ENCODE measurements at regions not wholly inside any gene's neighbourhood (a gene's known extent, or its start where the extent isn't known, plus 50 kb on each side); places are given as distances from the start of the nearest gene placed in this dataset.

GRCh38 chr1:172944931-172945330 is 105.8 kb downstream of the TNFSF18 start:
- no peak overlapping the region for H4K8ac ChIP-seq (ENCODE audit: extremely low read depth, insufficient read depth, low read length)
- H3K4me3 ChIP-seq (ENCODE audit: extremely low read depth in 1 of 4, insufficient read depth in 2 of 4, low read depth in 3 of 4, low read length in 4 of 4): no peak overlapping the region
- H3K14ac ChIP-seq (ENCODE audit: insufficient read length): no peak overlapping the region
- H3K23me2 ChIP-seq (ENCODE audit: low read depth, low read length): no peaks in the 10 kb centered on the region; the same call in 1 of the 2 replicates
- H3K79me2 ChIP-seq (ENCODE audit: control insufficient read depth in 1 of 2, insufficient read depth in 2 of 2, low read length in 2 of 2): no peaks in the 10 kb centered on the region
- H2BK5ac ChIP-seq (ENCODE audit: low read depth, low read length): no peak overlapping the region
- H2BK12ac ChIP-seq (ENCODE audit: low read depth, low read length): no peak overlapping the region
- H3K4me1 ChIP-seq (replicated peaks in 1 of 4; ENCODE audit: control insufficient read depth in 3 of 4, insufficient read depth in 4 of 4, low read length in 3 of 4): no peaks in the 10 kb centered on the region
- no peaks in the 10 kb centered on the region for H3K27me3 ChIP-seq (replicated peaks in 1 of 4; ENCODE audit: control insufficient read depth in 3 of 4, extremely low read depth in 1 of 4, insufficient read depth in 3 of 4, low read length in 3 of 4)
- CTCF ChIA-PET (ENCODE audit: partially characterized antibody): no interaction called here
- no peak overlapping the region for H3K23ac ChIP-seq (ENCODE audit: insufficient read length)
- no peak overlapping the region for H3K18ac ChIP-seq (ENCODE audit: extremely low read depth, low read length)
- TF ChIP-seq TEAD4 (IDR thresholded peaks at IDR 0.05; ENCODE audit: low read depth, low read length) (no peak), ATF3 (IDR thresholded peaks at IDR 0.05; ENCODE audit: insufficient read depth, low read depth, low read length) (no peak), ZNF274 (IDR thresholded peaks at IDR 0.05; ENCODE audit: borderline replicate concordance, extremely low read depth, low read length) (no peak), JUN (IDR thresholded peaks at IDR 0.05; ENCODE audit: low read depth, low read length) (no peak), NANOG (IDR thresholded peaks at IDR 0.05; ENCODE audit: insufficient read depth, low read depth, low read length, poor library complexity, severe bottlenecking) (no peak), CREB1 (IDR thresholded peaks at IDR 0.05) (no peak), FOSL1 (IDR thresholded peaks at IDR 0.05; ENCODE audit: insufficient read depth, low read depth, low read length) (no peak), SIRT6 (IDR thresholded peaks at IDR 0.05; ENCODE audit: low read length) (no peak)
- no peak overlapping the region for H3K56ac ChIP-seq (replicated peaks; ENCODE audit: insufficient read length, low read depth, low read length)
- H2BK20ac ChIP-seq (ENCODE audit: low read length): no peak overlapping the region
- H3K4ac ChIP-seq (replicated peaks; ENCODE audit: insufficient read length, low read depth, low read length): no peak overlapping the region
- DNase-seq (ENCODE audit: low read depth in 1 of 2, low spot score in 2 of 2): no peak
- POLR2A ChIA-PET (ENCODE audit: partially characterized antibody): no interaction called here
- no peaks in the 10 kb centered on the region; the same call in 1 of the 2 replicates for H3K79me1 ChIP-seq (ENCODE audit: low read depth, low read length)
- no peak overlapping the region for H2BK120ac ChIP-seq (replicated peaks; ENCODE audit: low read depth, low read length)
- H4K5ac ChIP-seq (ENCODE audit: insufficient read length, low read depth, low read length): no peak overlapping the region
- H3K27ac ChIP-seq (ENCODE audit: low read depth, low read length): no peak overlapping the region
- no peaks in the 10 kb centered on the region for H3K36me3 ChIP-seq (ENCODE audit: control insufficient read depth in 2 of 4, insufficient read depth in 4 of 4, low read length in 3 of 4)
- no peak overlapping the region for H3K9ac ChIP-seq (replicated peaks in 1 of 4; ENCODE audit: extremely low read depth in 1 of 4, low read depth in 3 of 4, low read length in 3 of 4)
- FAIRE-seq: no peak
- H4K91ac ChIP-seq (replicated peaks; ENCODE audit: insufficient read length, low read length): no peak overlapping the region
- H3K9me3 ChIP-seq (ENCODE audit: insufficient read depth in 2 of 2, low read depth in 1 of 2, low read length in 1 of 2): no peaks in the 10 kb centered on the region
- no peaks in the 10 kb centered on the region for H4K20me1 ChIP-seq (replicated peaks in 1 of 2; ENCODE audit: control insufficient read depth in 1 of 2, insufficient read depth in 2 of 2, low read length in 2 of 2)
- H2AK5ac ChIP-seq (ENCODE audit: low read depth, low read length): no peak overlapping the region
- H2AFZ ChIP-seq (ENCODE audit: low read length): no peak overlapping the region
- H2BK15ac ChIP-seq (ENCODE audit: low read length): no peak overlapping the region
- no peak overlapping the region for H3K4me2 ChIP-seq (ENCODE audit: insufficient read depth in 1 of 2, low read depth in 2 of 2, low read length in 2 of 2)

Data from H1 (cell line).